ENCODE measurements at regions not wholly inside any gene's neighbourhood (a gene's known extent, or its start where the extent isn't known, plus 50 kb on each side); places are given as distances from the start of the nearest gene placed in this dataset.
"Not testable (repeated sequence)": the region's sequence is repeated elsewhere in the genome, so short reads cannot be mapped to it uniquely, and the experiment has no call there.

DNA sequence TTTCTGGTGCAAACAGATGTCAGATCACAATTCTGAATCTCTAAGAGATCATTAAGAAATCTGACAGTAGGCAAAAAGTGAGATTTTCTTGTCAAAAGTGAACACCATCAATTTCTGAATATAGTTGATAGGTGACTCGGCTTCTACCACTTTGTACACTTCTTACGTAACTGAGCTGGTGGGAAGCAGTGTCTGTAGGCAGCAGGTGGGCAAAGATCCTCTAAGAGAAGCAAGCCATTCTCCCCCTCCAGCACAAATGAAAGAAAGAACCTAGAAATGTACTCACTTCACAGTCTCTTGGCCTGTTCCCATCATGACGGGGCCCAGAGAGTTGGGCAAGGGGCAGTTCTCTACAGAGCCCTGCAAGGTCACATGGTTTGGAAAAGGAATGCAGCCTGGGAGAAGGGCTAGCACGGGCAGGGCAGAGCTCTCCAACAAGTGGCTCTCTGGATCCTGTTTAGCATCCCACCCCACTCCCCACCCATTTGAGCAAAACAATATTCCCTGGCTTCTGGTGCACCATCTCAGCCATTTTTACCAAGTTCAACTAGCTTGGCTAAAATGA lies 412.6 kb downstream of the LTN1 start:
- Histone ChIP-seq H3K4me3 (ENCODE audit: insufficient read depth, low read depth, low read length) (no peak overlapping the region), H4K20me1 (ENCODE audit: insufficient read depth, low read length) (no peaks in the 10 kb centered on the region), H2AFZ (ENCODE audit: low read depth, low read length) (no peak overlapping the region), H3K9ac (ENCODE audit: low read length) (no peak overlapping the region), H3K27ac (ENCODE audit: low read depth, low read length) (no peak overlapping the region), H3K4me1 (ENCODE audit: insufficient read depth, low read length) (no peaks in the 10 kb centered on the region), H3K9me3 (ENCODE audit: insufficient read depth, low read depth, low read length) (no peaks in the 10 kb centered on the region), H3K4me2 (ENCODE audit: low read length) (no peak overlapping the region), H3K79me2 (ENCODE audit: insufficient read depth, low read length) (no peaks in the 10 kb centered on the region), H3K36me3 (ENCODE audit: insufficient read depth, low read length) (no peaks in the 10 kb centered on the region), H3K27me3 (ENCODE audit: insufficient read depth, low read length) (no peaks in the 10 kb centered on the region)
- Mint-ChIP-seq H3K36me3 (ENCODE audit: low read depth, unreplicated experiment) (no peaks in the 10 kb centered on the region), H3K4me1 (ENCODE audit: low read depth, unreplicated experiment) (peaks cover 16% of the 10 kb centered on the region), H3K4me3 (ENCODE audit: unreplicated experiment) (no peak overlapping the region), H3K27ac (ENCODE audit: unreplicated experiment) (no peak overlapping the region), H3K9me3 (ENCODE audit: unreplicated experiment) (no peaks in the 10 kb centered on the region), H3K27me3 (ENCODE audit: low read depth, unreplicated experiment) (no peaks in the 10 kb centered on the region)
- FAIRE-seq (no peak), DNase-seq (ENCODE audit: low read depth) (no peak)
- TF ChIP-seq EZH2 (IDR thresholded peaks at IDR 0.05; ENCODE audit: insufficient read depth, low read length) = no peak
- TF ChIP-seq, protein P1, sequence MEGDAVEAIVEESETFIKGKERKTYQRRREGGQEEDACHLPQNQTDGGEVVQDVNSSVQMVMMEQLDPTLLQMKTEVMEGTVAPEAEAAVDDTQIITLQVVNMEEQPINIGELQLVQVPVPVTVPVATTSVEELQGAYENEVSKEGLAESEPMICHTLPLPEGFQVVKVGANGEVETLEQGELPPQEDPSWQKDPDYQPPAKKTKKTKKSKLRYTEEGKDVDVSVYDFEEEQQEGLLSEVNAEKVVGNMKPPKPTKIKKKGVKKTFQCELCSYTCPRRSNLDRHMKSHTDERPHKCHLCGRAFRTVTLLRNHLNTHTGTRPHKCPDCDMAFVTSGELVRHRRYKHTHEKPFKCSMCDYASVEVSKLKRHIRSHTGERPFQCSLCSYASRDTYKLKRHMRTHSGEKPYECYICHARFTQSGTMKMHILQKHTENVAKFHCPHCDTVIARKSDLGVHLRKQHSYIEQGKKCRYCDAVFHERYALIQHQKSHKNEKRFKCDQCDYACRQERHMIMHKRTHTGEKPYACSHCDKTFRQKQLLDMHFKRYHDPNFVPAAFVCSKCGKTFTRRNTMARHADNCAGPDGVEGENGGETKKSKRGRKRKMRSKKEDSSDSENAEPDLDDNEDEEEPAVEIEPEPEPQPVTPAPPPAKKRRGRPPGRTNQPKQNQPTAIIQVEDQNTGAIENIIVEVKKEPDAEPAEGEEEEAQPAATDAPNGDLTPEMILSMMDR (IDR thresholded peaks at IDR 0.05; ENCODE audit: insufficient read depth, low read depth, low read length) = no peak

DNA sequence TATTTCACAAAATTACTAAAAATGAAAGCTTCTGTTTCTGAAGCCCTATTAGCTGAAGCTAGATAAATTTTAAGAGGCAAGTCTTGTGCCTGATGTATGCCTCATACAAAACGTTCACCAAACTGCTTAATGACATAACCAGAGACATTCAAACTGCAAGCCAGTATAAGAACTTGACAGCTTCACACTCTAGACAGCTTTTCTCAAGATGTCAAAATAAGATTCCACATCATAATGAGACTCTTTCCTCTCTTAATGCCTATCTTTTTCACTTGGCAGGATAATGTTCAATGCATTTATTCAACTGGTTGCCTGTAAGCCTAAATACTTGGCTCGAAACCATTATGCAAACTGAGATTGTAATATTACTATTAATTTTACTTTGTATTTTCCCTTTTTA lies 424.0 kb downstream of the LTN1 start:
- no peak overlapping the region for H3K4me2 ChIP-seq (ENCODE audit: low read length)
- H3K36me3 ChIP-seq (ENCODE audit: insufficient read depth, low read length) = no peaks in the 10 kb centered on the region
- FAIRE-seq (peak; percentile 13), DNase-seq (ENCODE audit: low read depth) (no peak)
- H3K9ac ChIP-seq (ENCODE audit: low read length) = no peak overlapping the region
- TF ChIP-seq EZH2 (IDR thresholded peaks at IDR 0.05; ENCODE audit: insufficient read depth, low read length) = no peak
- TF ChIP-seq, protein P1 (IDR thresholded peaks at IDR 0.05; ENCODE audit: insufficient read depth, low read depth, low read length) = no peak
- no peaks in the 10 kb centered on the region for H3K4me1 ChIP-seq (ENCODE audit: insufficient read depth, low read length)
- H3K9me3 Mint-ChIP-seq (ENCODE audit: unreplicated experiment) = peaks cover 3% of the 10 kb centered on the region
- no peaks in the 10 kb centered on the region for H4K20me1 ChIP-seq (ENCODE audit: insufficient read depth, low read length)
- H3K79me2 ChIP-seq (ENCODE audit: insufficient read depth, low read length) = no peaks in the 10 kb centered on the region
- H3K27ac ChIP-seq (ENCODE audit: low read depth, low read length) = no peak overlapping the region
- H3K27ac Mint-ChIP-seq (ENCODE audit: unreplicated experiment) = no peak overlapping the region
- no peaks in the 10 kb centered on the region for H3K27me3 Mint-ChIP-seq (ENCODE audit: low read depth, unreplicated experiment)
- H3K4me1 Mint-ChIP-seq (ENCODE audit: low read depth, unreplicated experiment) = no peaks in the 10 kb centered on the region
- no peak overlapping the region for H3K4me3 Mint-ChIP-seq (ENCODE audit: unreplicated experiment)
- no peaks in the 10 kb centered on the region for H3K9me3 ChIP-seq (ENCODE audit: insufficient read depth, low read depth, low read length)
- H2AFZ ChIP-seq (ENCODE audit: low read depth, low read length) = no peak overlapping the region
- H3K27me3 ChIP-seq (ENCODE audit: insufficient read depth, low read length) = no peaks in the 10 kb centered on the region
- no peaks in the 10 kb centered on the region for H3K36me3 Mint-ChIP-seq (ENCODE audit: low read depth, unreplicated experiment)
- H3K4me3 ChIP-seq (ENCODE audit: insufficient read depth, low read depth, low read length) = no peak overlapping the region

DNA sequence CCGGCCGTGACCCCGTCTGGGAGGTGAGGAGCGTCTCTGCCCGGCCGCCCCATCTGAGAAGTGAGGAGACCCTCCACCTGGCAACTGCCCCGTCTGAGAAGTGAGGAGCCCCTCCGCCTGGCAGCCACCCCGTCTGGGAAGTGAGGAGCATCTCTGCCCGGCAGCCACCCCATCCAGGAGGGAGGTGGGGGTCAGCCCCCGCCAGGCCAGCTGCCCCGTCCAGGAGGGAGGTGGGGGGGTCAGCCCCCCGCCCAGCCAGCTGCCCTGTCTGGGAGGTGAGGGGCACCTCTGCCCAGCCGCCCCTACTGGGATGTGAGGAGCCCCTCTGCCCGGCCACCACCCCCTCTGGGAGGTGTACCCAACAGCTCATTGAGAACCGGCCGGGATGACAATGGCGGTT lies 428.7 kb downstream of the LTN1 start:
- not testable (repeated sequence) for FAIRE-seq

More for the DNA sequence above, 428.7 kb downstream of the LTN1 start:
- H3K4me1 Mint-ChIP-seq (ENCODE audit: low read depth, unreplicated experiment); H3K36me3 ChIP-seq (ENCODE audit: insufficient read depth, low read length); DNase-seq (ENCODE audit: low read depth); H3K27ac Mint-ChIP-seq (ENCODE audit: unreplicated experiment); H3K9me3 ChIP-seq (ENCODE audit: insufficient read depth, low read depth, low read length); H3K9ac ChIP-seq (ENCODE audit: low read length); H3K27me3 Mint-ChIP-seq (ENCODE audit: low read depth, unreplicated experiment); H2AFZ ChIP-seq (ENCODE audit: low read depth, low read length); H3K27me3 ChIP-seq (ENCODE audit: insufficient read depth, low read length); H3K4me2 ChIP-seq (ENCODE audit: low read length); H3K36me3 Mint-ChIP-seq (ENCODE audit: low read depth, unreplicated experiment); H3K4me1 ChIP-seq (ENCODE audit: insufficient read depth, low read length); H3K27ac ChIP-seq (ENCODE audit: low read depth, low read length); H3K4me3 ChIP-seq (ENCODE audit: insufficient read depth, low read depth, low read length); H4K20me1 ChIP-seq (ENCODE audit: insufficient read depth, low read length); H3K79me2 ChIP-seq (ENCODE audit: insufficient read depth, low read length); H3K4me3 Mint-ChIP-seq (ENCODE audit: unreplicated experiment): not testable (repeated sequence)
- peaks cover 16% of the 10 kb centered on the region for H3K9me3 Mint-ChIP-seq (ENCODE audit: unreplicated experiment)
